GM18511 (cell line): ENCODE measurements at regions not wholly inside any gene's neighbourhood (a gene's known extent, or its start where the extent isn't known, plus 50 kb on each side); places are given as distances from the start of the nearest gene placed in this dataset.

ENCODE experiments used
- ATAC-seq: cut with Tn5 transposase; IDR thresholded peaks from one replicate; pipeline ENCODE4 v1.9.1; 2021; ENCODE audit warnings: mild to moderate bottlenecking, moderate library complexity; ENCODE audit not compliant: unreplicated experiment

DNA sequence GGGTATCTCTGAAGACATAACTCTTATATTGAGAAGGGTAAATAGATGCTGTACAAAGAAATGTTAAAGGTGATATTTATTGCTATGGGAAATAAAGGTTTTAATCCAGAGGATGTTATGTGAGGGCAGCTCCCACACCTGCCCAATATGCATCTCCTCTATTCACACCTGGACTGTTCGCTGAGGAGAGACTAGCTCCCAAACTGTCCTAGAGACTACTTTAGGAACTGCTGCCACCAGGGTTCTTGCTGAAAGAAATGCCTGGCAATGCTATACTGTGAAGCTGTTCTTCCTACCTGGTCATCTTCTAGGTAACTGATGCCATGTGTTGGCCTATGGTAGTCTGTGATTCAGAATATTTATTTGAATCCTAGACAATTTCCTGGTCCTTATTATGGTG is 1421.5 kb upstream of the SPRY2 start:
- ATAC-seq: no peak

- no peak for ATAC-seq
These were observed 1419.4 kb upstream of the SPRY2 start for GRCh38 chr13:81760316-81760715.

DNA sequence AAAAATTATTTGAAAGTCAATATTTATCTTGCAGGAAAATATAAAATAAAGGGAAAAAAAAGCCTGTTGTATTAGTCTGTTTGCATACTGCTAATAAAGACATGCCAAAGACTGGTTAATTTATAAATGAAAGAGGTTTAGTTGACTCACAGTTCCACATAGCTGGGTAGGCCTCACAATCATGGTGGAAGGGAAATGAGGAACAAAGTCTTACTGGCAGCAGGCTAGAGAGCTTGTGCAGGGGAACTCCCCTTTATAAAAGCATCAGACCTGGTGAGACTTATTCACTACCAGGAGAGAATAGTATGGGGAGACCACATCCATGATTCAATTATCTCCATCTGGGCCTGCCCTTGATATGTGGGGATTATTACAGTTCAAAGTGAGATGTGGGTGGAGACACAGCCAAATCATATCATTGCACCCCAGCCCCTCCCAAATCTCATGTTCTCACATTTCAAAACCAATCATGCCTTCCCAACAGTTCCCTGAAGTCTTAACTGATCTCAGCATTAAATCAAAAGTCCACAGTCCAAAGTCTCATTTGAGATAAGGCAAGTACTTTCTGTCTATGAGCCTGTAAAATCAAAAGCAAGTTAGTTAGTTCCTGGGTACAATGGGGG is 1416.5 kb upstream of the SPRY2 start:
- no peak for ATAC-seq

- ATAC-seq: no peak
These were observed 1404.5 kb upstream of the SPRY2 start for GRCh38 chr13:81745391-81745790.

DNA sequence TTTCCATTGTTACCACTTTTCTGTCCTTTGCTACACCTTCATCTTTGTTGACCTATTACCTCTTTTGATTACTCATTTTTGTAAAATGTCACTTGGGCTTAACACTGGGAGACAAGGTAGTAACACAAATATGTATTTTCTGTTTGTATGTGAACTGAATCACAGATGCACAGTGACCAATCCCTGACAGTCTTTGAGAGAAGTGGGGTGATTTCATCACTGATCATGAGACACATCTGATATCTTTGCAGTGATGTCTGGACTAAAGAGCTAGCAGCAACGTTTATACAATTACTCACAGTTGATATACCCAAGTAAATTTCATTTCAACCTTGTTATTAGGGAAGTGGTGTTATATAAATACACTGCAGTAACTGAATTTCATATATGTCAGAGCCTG is 1397.4 kb upstream of the SPRY2 start:
- no peak for ATAC-seq

GRCh38 chr13:81726037-81726726 is 1385.3 kb upstream of the SPRY2 start:
- no peak for ATAC-seq

- no peak for ATAC-seq
These were observed 1381.5 kb upstream of the SPRY2 start for GRCh38 chr13:81722456-81722855.

DNA sequence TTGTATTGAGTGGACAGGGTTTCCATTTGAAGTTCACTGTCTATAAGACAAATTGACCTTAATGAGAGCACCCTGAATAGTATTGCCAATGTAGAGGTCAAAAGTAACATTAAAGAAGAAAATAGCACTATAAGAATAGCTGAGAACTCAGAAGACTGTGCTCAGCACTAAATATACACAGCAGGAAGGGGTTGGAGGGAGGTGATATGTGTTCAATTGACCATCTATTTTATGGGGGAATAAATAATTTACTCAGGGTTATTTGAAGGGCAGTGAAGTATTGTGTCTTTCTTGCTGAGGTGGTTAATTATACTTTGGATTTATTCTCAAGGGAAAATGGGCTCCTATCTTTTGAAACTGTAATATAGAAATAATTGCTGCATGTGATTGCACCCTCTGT is 1380.5 kb upstream of the SPRY2 start:
- no peak for ATAC-seq

DNA sequence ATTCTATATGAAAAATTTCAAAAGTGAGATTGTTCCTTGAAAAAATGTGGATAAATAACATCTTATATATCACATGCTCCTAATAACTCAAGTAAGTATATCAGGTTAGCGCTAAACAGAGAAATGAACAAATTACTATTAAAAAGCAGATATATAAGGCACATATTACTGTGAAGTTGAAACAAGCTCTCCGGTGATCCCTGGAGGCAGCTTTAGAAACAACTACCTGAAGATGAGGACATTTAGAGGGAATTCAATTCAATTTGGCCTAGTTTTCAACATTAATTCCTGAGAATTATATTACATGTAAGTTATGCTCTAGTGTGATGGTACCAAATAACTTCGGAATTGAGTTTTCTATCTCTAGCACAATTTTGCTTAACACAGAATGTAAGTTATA is 1373.6 kb upstream of the SPRY2 start:
- ATAC-seq: no peak

GRCh38 chr13:81713201-81713600 is 1372.3 kb upstream of the SPRY2 start:
- ATAC-seq: no peak

GRCh38 chr13:81697826-81698225 is 1356.9 kb upstream of the SPRY2 start:
- ATAC-seq: no peak

DNA sequence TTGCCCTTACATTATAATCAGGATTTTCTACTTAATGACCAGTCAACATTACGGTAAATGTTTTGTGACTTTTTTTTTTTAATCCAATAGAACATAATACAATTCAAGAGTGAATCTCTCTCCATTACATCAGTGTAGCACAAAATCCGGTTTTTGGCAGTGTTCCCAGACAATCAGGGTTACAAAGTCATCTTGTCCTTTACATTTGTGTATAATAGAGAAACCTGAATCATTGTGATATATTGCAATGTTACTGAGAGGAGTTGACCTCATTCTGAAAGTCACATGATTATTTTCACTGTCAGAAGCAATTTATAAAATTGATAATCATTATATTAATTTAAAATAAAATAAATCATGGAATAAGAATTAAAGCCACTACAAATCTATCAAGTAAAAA is 1346.0 kb upstream of the SPRY2 start:
- no peak for ATAC-seq

DNA sequence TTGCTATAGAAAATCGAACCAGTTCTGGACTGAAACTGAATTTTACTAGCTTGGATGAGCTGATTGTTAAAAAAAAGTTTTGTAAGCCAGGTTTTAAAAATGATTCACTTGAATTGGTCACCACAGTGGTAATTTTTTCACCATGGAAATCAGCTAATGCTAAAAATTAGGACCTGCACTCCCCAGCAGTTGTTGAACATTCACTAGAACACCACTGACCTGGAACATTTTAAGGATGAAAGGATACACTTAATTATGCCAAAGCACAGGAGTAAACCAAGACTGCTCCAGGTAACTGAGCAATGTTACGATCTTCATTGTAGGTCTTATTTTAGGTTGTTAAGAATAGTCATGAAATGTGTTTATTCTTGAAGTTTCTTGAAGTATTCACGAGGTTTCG is 1342.6 kb upstream of the SPRY2 start:
- ATAC-seq: no peak

DNA sequence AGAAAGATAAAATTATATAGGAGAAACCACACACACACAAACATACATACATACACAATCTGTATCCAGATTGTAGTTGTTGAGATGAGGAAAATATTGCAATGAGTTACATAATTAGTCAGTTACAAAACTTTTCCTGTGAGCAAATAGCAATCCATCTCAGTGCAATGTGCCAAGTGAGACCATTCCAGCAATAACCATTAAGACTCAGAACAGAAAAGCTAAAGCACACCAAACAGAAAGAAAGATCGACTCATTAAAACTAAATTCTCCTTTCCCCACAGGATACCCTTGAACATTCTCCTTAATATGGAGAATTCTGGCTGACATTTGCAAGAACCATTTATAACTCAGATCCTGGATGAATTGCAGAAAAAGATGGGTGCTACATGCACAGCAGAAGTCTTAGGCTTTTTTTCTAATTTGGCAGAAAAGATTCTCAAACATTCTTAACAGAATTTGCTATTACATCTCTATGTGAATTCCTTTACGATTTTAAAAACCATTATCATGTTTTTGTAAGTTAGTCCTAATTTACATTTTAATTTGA is 1341.2 kb upstream of the SPRY2 start:
- ATAC-seq: no peak

- ATAC-seq: no peak
These were observed 1336.9 kb upstream of the SPRY2 start for GRCh38 chr13:81677857-81678256.

GRCh38 chr13:81676008-81676407 is 1335.1 kb upstream of the SPRY2 start:
- no peak for ATAC-seq

- no peak for ATAC-seq
These were observed 1330.1 kb upstream of the SPRY2 start for GRCh38 chr13:81671064-81671463.

- no peak for ATAC-seq
These were observed 1329.1 kb upstream of the SPRY2 start for GRCh38 chr13:81670048-81670447.

- no peak for ATAC-seq
These were observed 1323.9 kb upstream of the SPRY2 start for GRCh38 chr13:81664872-81665271.

DNA sequence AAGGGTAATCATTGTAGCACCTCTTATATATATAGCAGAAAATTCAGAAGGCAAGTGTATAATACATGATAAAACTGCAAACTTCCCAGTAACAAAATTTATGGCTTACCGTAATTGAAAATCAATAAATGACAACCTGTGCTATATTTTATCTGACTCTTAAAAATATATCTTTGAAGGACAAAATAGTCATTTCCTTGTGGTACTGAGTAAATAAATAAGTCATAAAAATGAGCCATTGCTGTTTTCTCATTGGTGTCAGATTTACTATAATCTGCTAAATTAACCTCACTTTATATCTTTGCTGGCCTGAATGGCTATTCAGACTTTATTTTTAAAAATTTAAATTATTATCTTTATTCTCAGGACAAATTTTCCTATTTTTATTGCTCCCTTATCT is 1319.1 kb upstream of the SPRY2 start:
- no peak for ATAC-seq

GRCh38 chr13:81658598-81659370 is 1317.9 kb upstream of the SPRY2 start:
- ATAC-seq: no peak
